MM.1S (cell line): ENCODE measurements at regions not wholly inside any gene's neighbourhood (a gene's known extent, or its start where the extent isn't known, plus 50 kb on each side); places are given as distances from the start of the nearest gene placed in this dataset.
"Not testable (repeated sequence)": the region's sequence is repeated elsewhere in the genome, so short reads cannot be mapped to it uniquely, and the experiment has no call there.

Source experiments
- DNase-seq: peaks from one replicate; pipeline ENCODE4 v3.0.0-alpha.2; 2015
- H2AFZ ChIP-seq: fragments of 300-600 bp; sonication (generic); 2 replicates; pipeline ENCODE4 v1.6.0; 2016; ENCODE audit warnings: antibody characterized with exemption, low read length
- H3F3A ChIP-seq: fragments of 300-600 bp; sonication (generic); 2 replicates; pipeline ENCODE4 v1.6.1; 2016; ENCODE audit warnings: mild to moderate bottlenecking, antibody characterized with exemption, low read length, moderate library complexity, mixed read lengths; ENCODE audit not compliant: insufficient read depth
- H3K27ac ChIP-seq: fragments of 300-600 bp; sonication (generic); 2 replicates; pipeline ENCODE4 v1.5.1; 2016; ENCODE audit warnings: mild to moderate bottlenecking, low read length
- H3K27me3 ChIP-seq: fragments of 300-600 bp; sonication (generic); replicated peaks from 2 replicates; pipeline ENCODE4 v1.6.0; 2016; ENCODE audit warnings: low read length; ENCODE audit not compliant: insufficient read depth
- H3K36me3 ChIP-seq: fragments of 300-600 bp; sonication (generic); replicated peaks from 2 replicates; pipeline ENCODE4 v1.6.1; 2016; ENCODE audit warnings: mild to moderate bottlenecking, low read length, mixed read lengths; ENCODE audit not compliant: insufficient read depth
- H3K4me1 ChIP-seq: fragments of 300-600 bp; sonication (generic); 2 replicates; pipeline ENCODE4 v1.6.1; 2016; ENCODE audit warnings: low read length, mixed read lengths
- H3K4me2 ChIP-seq: fragments of 300-600 bp; sonication (generic); 2 replicates; pipeline ENCODE4 v1.6.0; 2016; ENCODE audit warnings: low read depth, low read length
- H3K4me3 ChIP-seq: fragments of 300-600 bp; sonication (generic); 2 replicates; pipeline ENCODE4 v1.5.1; 2016; ENCODE audit warnings: low read length, mixed read lengths
- H3K79me2 ChIP-seq: fragments of 300-600 bp; sonication (generic); 2 replicates; pipeline ENCODE4 v1.6.1; 2016; ENCODE audit warnings: mixed run types, low read length, mixed read lengths
- H3K9ac ChIP-seq: fragments of 300-600 bp; sonication (generic); 2 replicates; pipeline ENCODE4 v1.6.1; 2016; ENCODE audit warnings: low read length, mixed read lengths
- H3K9me2 ChIP-seq: fragments of 300-600 bp; sonication (generic); replicated peaks from 2 replicates; pipeline ENCODE4 v1.6.1; 2016; ENCODE audit warnings: mild to moderate bottlenecking, low read length, mixed read lengths; ENCODE audit not compliant: insufficient read depth
- H3K9me3 ChIP-seq: fragments of 300-600 bp; sonication (generic); replicated peaks from 2 replicates; pipeline ENCODE4 v1.6.1; 2016; ENCODE audit warnings: mild to moderate bottlenecking, low read length, mixed read lengths; ENCODE audit not compliant: insufficient read depth
- H4K20me1 ChIP-seq: fragments of 300-600 bp; sonication (generic); 2 replicates; pipeline ENCODE4 v1.6.1; 2016; ENCODE audit warnings: mild to moderate bottlenecking, low read length, moderate library complexity, mixed read lengths; ENCODE audit not compliant: insufficient read depth
- CTCF ChIP-seq: fragments of 300-600 bp; sonication (generic); IDR thresholded peaks from 2 replicates; pipeline ENCODE4 v1.5.1; 2016; ENCODE audit warnings: antibody characterized with exemption, low read length, mixed read lengths
- EZH2 ChIP-seq: fragments of 300-600 bp; sonication (generic); optimal IDR thresholded peaks from 2 replicates; pipeline ENCODE3; 2017; ENCODE audit warnings: low read depth, mild to moderate bottlenecking, antibody characterized with exemption, low read length, mixed read lengths
- EZH2phosphoT487 ChIP-seq: fragments of 300-600 bp; sonication (generic); IDR thresholded peaks from 2 replicates; pipeline ENCODE4 v1.6.1; 2018; ENCODE audit warnings: antibody characterized with exemption, low read length

- TF ChIP-seq EZH2phosphoT487 (no peak), CTCF (no peak), EZH2 (no peak)
- H3K9ac ChIP-seq = no peak overlapping the region
- no peak overlapping the region for H2AFZ ChIP-seq
Measured at GRCh38 chr7:4531236-4531635, 150.9 kb upstream of the FOXK1 start.

GRCh38 chr7:4533339-4533738 lies 148.8 kb upstream of the FOXK1 start:
- not testable (repeated sequence) for H3K36me3 ChIP-seq, DNase-seq, H3K9me3 ChIP-seq, H2AFZ ChIP-seq, H4K20me1 ChIP-seq, H3K9me2 ChIP-seq, H3K27me3 ChIP-seq, H3K79me2 ChIP-seq, H3K9ac ChIP-seq, H3F3A ChIP-seq, H3K4me1 ChIP-seq, H3K4me3 ChIP-seq, H3K27ac ChIP-seq, H3K4me2 ChIP-seq

More at GRCh38 chr7:4531236-4531635, 150.9 kb upstream of the FOXK1 start:
- Histone ChIP-seq H3F3A (no peaks in the 10 kb centered on the region), H3K4me2 (no peak overlapping the region), H3K9me3 (no peaks in the 10 kb centered on the region), H3K27me3 (no peaks in the 10 kb centered on the region; the same call in 1 of the 2 replicates), H3K9me2 (no peaks in the 10 kb centered on the region), H3K27ac (no peak overlapping the region), H3K4me3 (no peak overlapping the region), H3K79me2 (no peaks in the 10 kb centered on the region), H3K4me1 (no peaks in the 10 kb centered on the region), H3K36me3 (no peaks in the 10 kb centered on the region), H4K20me1 (no peaks in the 10 kb centered on the region)
- DNase-seq = no peak

- H3K9ac ChIP-seq = no peak overlapping the region
- H4K20me1 ChIP-seq = no peaks in the 10 kb centered on the region
- no peak overlapping the region for H3K4me3 ChIP-seq
- no peaks in the 10 kb centered on the region for H3K79me2 ChIP-seq
- no peak overlapping the region for H3K27ac ChIP-seq
- H3K36me3 ChIP-seq = no peaks in the 10 kb centered on the region
- H3K9me3 ChIP-seq = no peaks in the 10 kb centered on the region
- no peak for DNase-seq
- no peak overlapping the region for H3K4me2 ChIP-seq
- H2AFZ ChIP-seq = no peak overlapping the region
- no peaks in the 10 kb centered on the region for H3K4me1 ChIP-seq
- TF ChIP-seq EZH2 (no peak), EZH2phosphoT487 (no peak), CTCF (no peak)
- H3K27me3 ChIP-seq = no peaks in the 10 kb centered on the region
- no peaks in the 10 kb centered on the region for H3F3A ChIP-seq
- H3K9me2 ChIP-seq = no peaks in the 10 kb centered on the region
Measured at GRCh38 chr7:4549681-4550080, 132.4 kb upstream of the FOXK1 start.

DNA sequence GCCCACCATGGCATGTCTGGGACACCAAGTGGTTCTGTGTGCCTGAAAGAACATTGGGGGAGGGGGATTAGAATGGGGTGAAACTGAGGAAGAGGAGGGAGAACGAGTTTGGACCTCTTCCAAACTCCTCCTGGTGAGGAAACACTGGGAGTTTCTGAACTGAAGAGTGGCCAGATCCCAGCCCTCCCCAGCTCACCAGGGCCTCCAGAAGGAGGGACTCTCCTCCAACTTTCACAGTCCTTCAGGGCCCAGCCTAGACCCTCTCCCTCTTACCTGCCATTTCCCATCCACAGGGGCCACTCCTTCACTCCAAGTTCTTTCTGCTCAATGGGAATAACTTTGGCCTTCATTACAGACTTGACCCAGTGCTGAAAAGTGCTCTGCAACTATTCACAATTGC lies 132.0 kb upstream of the FOXK1 start:
- no peaks in the 10 kb centered on the region for H3F3A ChIP-seq
- H3K9me2 ChIP-seq = no peaks in the 10 kb centered on the region
- H3K9ac ChIP-seq = no peak overlapping the region
- H3K4me3 ChIP-seq = no peak overlapping the region
- H3K9me3 ChIP-seq = no peaks in the 10 kb centered on the region
- H3K27me3 ChIP-seq = no peaks in the 10 kb centered on the region
- H4K20me1 ChIP-seq = no peaks in the 10 kb centered on the region
- TF ChIP-seq EZH2 (no peak), EZH2phosphoT487 (no peak), CTCF (no peak)
- H3K4me2 ChIP-seq = no peak overlapping the region
- no peaks in the 10 kb centered on the region for H3K79me2 ChIP-seq
- no peaks in the 10 kb centered on the region for H3K4me1 ChIP-seq
- H3K36me3 ChIP-seq = no peaks in the 10 kb centered on the region
- no peak overlapping the region for H2AFZ ChIP-seq
- H3K27ac ChIP-seq = no peak overlapping the region
- no peak for DNase-seq
